Immature natural killer cell (primary cell): ENCODE measurements at regions not wholly inside any gene's neighbourhood (a gene's known extent, or its start where the extent isn't known, plus 50 kb on each side); places are given as distances from the start of the nearest gene placed in this dataset.
A peak's percentile ranks its signal among the peaks of the same experiment; 100 is the strongest.

ENCODE experiments used
- DNase-seq, 3 donors: peaks; one replicate each; pipeline ENCODE4 v3.0.0; 2022; ENCODE audit warnings: mixed read lengths in 1 of 3
- H3K27ac Mint-ChIP-seq, 6 donors: one replicate each; pipeline ENCODE4 v1.8.0; 2020; ENCODE audit warnings: mixed read lengths in 6 of 6, mild to moderate bottlenecking in 5 of 6, inconsistent platforms in 4 of 6, moderate library complexity in 3 of 6
- H3K27me3 Mint-ChIP-seq, 3 donors: one replicate each; pipeline ENCODE4 v1.8.0; 2020 to 2021; ENCODE audit warnings: low read depth in 3 of 3, mild to moderate bottlenecking in 3 of 3, mixed read lengths in 3 of 3, moderate library complexity in 3 of 3, inconsistent platforms in 1 of 3
- H3K36me3 Mint-ChIP-seq, 3 donors: one replicate each; pipeline ENCODE4 v1.8.0; 2020; ENCODE audit warnings: mixed read lengths in 3 of 3, inconsistent platforms in 2 of 3, mild to moderate bottlenecking in 2 of 3
- H3K4me1 Mint-ChIP-seq, 2 donors: one replicate each; pipeline ENCODE4 v1.8.0; 2020; ENCODE audit warnings: inconsistent platforms in 2 of 2, mild to moderate bottlenecking in 2 of 2, mixed read lengths in 2 of 2, moderate library complexity in 1 of 2
- H3K4me3 Mint-ChIP-seq, 5 donors: one replicate each; pipeline ENCODE4 v1.8.0; 2020; ENCODE audit warnings: mild to moderate bottlenecking in 5 of 5, mixed read lengths in 5 of 5, inconsistent platforms in 3 of 5, moderate library complexity in 3 of 5
- H3K9me3 Mint-ChIP-seq, 6 donors: one replicate each; pipeline ENCODE4 v1.8.0; 2020; ENCODE audit warnings: mild to moderate bottlenecking in 6 of 6, mixed read lengths in 6 of 6, inconsistent platforms in 4 of 6, moderate library complexity in 3 of 6

- no peak for DNase-seq
- H3K36me3 Mint-ChIP-seq, result no peaks in the 10 kb centered on the region
- H3K27ac Mint-ChIP-seq, result no peak overlapping the region
- peaks cover 2 to 35% (median 3%) of the 10 kb centered on the region in 6 donors for H3K9me3 Mint-ChIP-seq
- H3K27me3 Mint-ChIP-seq, result peaks cover 0 to 4% (median 1%) of the 10 kb centered on the region in 3 donors
- no peak overlapping the region for H3K4me3 Mint-ChIP-seq
- no peaks in the 10 kb centered on the region for H3K4me1 Mint-ChIP-seq
Measured at GRCh38 chr7:46385662-46386309, 464.7 kb upstream of the IGFBP3 start.

GRCh38 chr7:46383605-46384004 is 462.5 kb upstream of the IGFBP3 start:
- Mint-ChIP-seq H3K27me3 (peaks cover 0 to 4% (median 2%) of the 10 kb centered on the region in 3 donors), H3K9me3 (peaks cover 0 to 33% (median 2%) of the 10 kb centered on the region in 6 donors), H3K36me3 (no peaks in the 10 kb centered on the region), H3K4me1 (no peaks in the 10 kb centered on the region), H3K4me3 (no peak overlapping the region), H3K27ac (no peak overlapping the region)
- DNase-seq, result no peak

- Mint-ChIP-seq H3K27me3 (peaks cover 0 to 2% (median 2%) of the 10 kb centered on the region in 3 donors), H3K27ac (no peak overlapping the region), H3K4me1 (no peaks in the 10 kb centered on the region), H3K9me3 (peaks cover 0 to 14% (median 2%) of the 10 kb centered on the region in 6 donors), H3K36me3 (no peaks in the 10 kb centered on the region), H3K4me3 (no peak overlapping the region)
- no peak for DNase-seq
Measured at GRCh38 chr7:46369933-46370654, 449.0 kb upstream of the IGFBP3 start.

GRCh38 chr7:46368871-46369270 is 447.8 kb upstream of the IGFBP3 start:
- DNase-seq, result no peak
- H3K27ac Mint-ChIP-seq, result no peak overlapping the region
- no peak overlapping the region for H3K4me3 Mint-ChIP-seq
- peaks cover 0 to 4% (median 2%) of the 10 kb centered on the region in 3 donors for H3K27me3 Mint-ChIP-seq
- H3K9me3 Mint-ChIP-seq, result peaks cover 0 to 8% (median 2%) of the 10 kb centered on the region in 6 donors
- H3K4me1 Mint-ChIP-seq, result no peaks in the 10 kb centered on the region
- no peaks in the 10 kb centered on the region for H3K36me3 Mint-ChIP-seq

- Mint-ChIP-seq H3K36me3 (no peaks in the 10 kb centered on the region), H3K4me1 (no peaks in the 10 kb centered on the region), H3K27ac (no peak overlapping the region), H3K27me3 (peaks cover 0 to 5% (median 2%) of the 10 kb centered on the region in 3 donors), H3K4me3 (no peak overlapping the region), H3K9me3 (peaks cover 0 to 5% (median 2%) of the 10 kb centered on the region in 6 donors)
- no peak for DNase-seq
Measured at GRCh38 chr7:46366526-46366925, 445.5 kb upstream of the IGFBP3 start.

GRCh38 chr7:46363688-46364087 is 442.6 kb upstream of the IGFBP3 start:
- no peaks in the 10 kb centered on the region for H3K4me1 Mint-ChIP-seq
- no peak for DNase-seq
- H3K9me3 Mint-ChIP-seq, result peaks cover 0 to 5% (median 3%) of the 10 kb centered on the region in 6 donors
- H3K4me3 Mint-ChIP-seq, result no peak overlapping the region
- H3K27ac Mint-ChIP-seq, result no peak overlapping the region
- H3K27me3 Mint-ChIP-seq, result peaks cover 0 to 2% (median 0%) of the 10 kb centered on the region in 3 donors
- H3K36me3 Mint-ChIP-seq, result no peaks in the 10 kb centered on the region

- Mint-ChIP-seq H3K36me3 (no peaks in the 10 kb centered on the region), H3K4me1 (no peaks in the 10 kb centered on the region), H3K9me3 (peaks cover 0 to 3% (median 0%) of the 10 kb centered on the region in 6 donors), H3K27ac (no peak overlapping the region), H3K27me3 (peaks cover 0 to 2% (median 2%) of the 10 kb centered on the region in 3 donors), H3K4me3 (no peak overlapping the region)
- DNase-seq, result no peak
Measured at GRCh38 chr7:46360811-46361210, 439.7 kb upstream of the IGFBP3 start.

- H3K9me3 Mint-ChIP-seq, result peaks cover 0 to 3% (median 0%) of the 10 kb centered on the region in 6 donors
- no peaks in the 10 kb centered on the region for H3K4me1 Mint-ChIP-seq
- no peak for DNase-seq
- peaks cover 0 to 2% (median 2%) of the 10 kb centered on the region in 3 donors for H3K27me3 Mint-ChIP-seq
- no peaks in the 10 kb centered on the region for H3K36me3 Mint-ChIP-seq
- no peak overlapping the region for H3K27ac Mint-ChIP-seq
- H3K4me3 Mint-ChIP-seq, result no peak overlapping the region
Measured at GRCh38 chr7:46360296-46360695, 439.2 kb upstream of the IGFBP3 start.

- no peak for DNase-seq
- Mint-ChIP-seq H3K27ac (no peak overlapping the region), H3K9me3 (peaks cover 0 to 3% (median 1%) of the 10 kb centered on the region in 6 donors), H3K4me1 (no peaks in the 10 kb centered on the region), H3K36me3 (no peaks in the 10 kb centered on the region), H3K27me3 (peaks cover 0 to 7% (median 2%) of the 10 kb centered on the region in 3 donors), H3K4me3 (no peak overlapping the region)
Measured at GRCh38 chr7:46357851-46358250, 436.8 kb upstream of the IGFBP3 start.

GRCh38 chr7:46357290-46357689 is 436.2 kb upstream of the IGFBP3 start:
- no peak overlapping the region for H3K4me3 Mint-ChIP-seq
- DNase-seq, result no peak
- H3K27ac Mint-ChIP-seq, result no peak overlapping the region
- no peaks in the 10 kb centered on the region for H3K4me1 Mint-ChIP-seq
- H3K9me3 Mint-ChIP-seq, result peaks cover 0 to 4% (median 2%) of the 10 kb centered on the region in 6 donors
- no peaks in the 10 kb centered on the region for H3K36me3 Mint-ChIP-seq
- H3K27me3 Mint-ChIP-seq, result peaks cover 0 to 7% (median 2%) of the 10 kb centered on the region in 3 donors

- no peaks in the 10 kb centered on the region for H3K4me1 Mint-ChIP-seq
- peaks cover 0 to 4% (median 2%) of the 10 kb centered on the region in 6 donors for H3K9me3 Mint-ChIP-seq
- no peaks in the 10 kb centered on the region for H3K36me3 Mint-ChIP-seq
- no peak overlapping the region for H3K4me3 Mint-ChIP-seq
- H3K27ac Mint-ChIP-seq, result no peak overlapping the region
- DNase-seq, result no peak
- H3K27me3 Mint-ChIP-seq, result peaks cover 0 to 7% (median 2%) of the 10 kb centered on the region in 3 donors
Measured at GRCh38 chr7:46356371-46356770, 435.3 kb upstream of the IGFBP3 start.

GRCh38 chr7:46355331-46355730 is 434.3 kb upstream of the IGFBP3 start:
- no peak for DNase-seq
- H3K27ac Mint-ChIP-seq, result no peak overlapping the region
- no peaks in the 10 kb centered on the region for H3K36me3 Mint-ChIP-seq
- no peak overlapping the region for H3K4me3 Mint-ChIP-seq
- H3K27me3 Mint-ChIP-seq, result peaks cover 0 to 7% (median 2%) of the 10 kb centered on the region in 3 donors
- no peaks in the 10 kb centered on the region for H3K4me1 Mint-ChIP-seq
- H3K9me3 Mint-ChIP-seq, result peaks cover 0 to 3% (median 0%) of the 10 kb centered on the region in 6 donors

- peak in 1 of 3 donors; percentile 21 for DNase-seq
- no peak overlapping the region for H3K4me3 Mint-ChIP-seq
- peaks cover 0 to 5% (median 2%) of the 10 kb centered on the region in 3 donors for H3K27me3 Mint-ChIP-seq
- no peaks in the 10 kb centered on the region for H3K36me3 Mint-ChIP-seq
- peaks cover 0 to 3% (median 0%) of the 10 kb centered on the region in 6 donors for H3K9me3 Mint-ChIP-seq
- no peak overlapping the region for H3K27ac Mint-ChIP-seq
- H3K4me1 Mint-ChIP-seq, result peaks cover 0 to 4% of the 10 kb centered on the region in 2 donors
Measured at GRCh38 chr7:46352004-46352954, 431.2 kb upstream of the IGFBP3 start.
